WTC11 (cell line): ENCODE measurements at regions not wholly inside any gene's neighbourhood (a gene's known extent, or its start where the extent isn't known, plus 50 kb on each side); places are given as distances from the start of the nearest gene placed in this dataset.

Experiments
- ATAC-seq: fragments of 200-7000 bp; cut with Tn5 transposase; 2 replicates; pipeline ENCODE4 v1.10.0; 2021; ENCODE audit warnings: mild to moderate bottlenecking, moderate library complexity
- CTCF ChIA-PET: fragments of 300-600 bp; sonication (Branson Sonifier 250); formaldehyde crosslinking; loops from one replicate; lab custom pipeline; 2021; ENCODE audit warnings: antibody characterized with exemption; lab: Charles Lee
- POLR2A ChIA-PET: fragments of 350-600 bp; sonication (Branson Sonifier 250); formaldehyde crosslinking; loops from one replicate; lab custom pipeline; 2021; ENCODE audit warnings: antibody characterized with exemption; lab: Charles Lee
- DNase-seq: peaks from one replicate; pipeline ENCODE4 v3.0.0; 2021; ENCODE audit warnings: low spot score
- H3K27ac Mint-ChIP-seq: 2 replicates; pipeline ENCODE4 v1.8.0; 2021; ENCODE audit warnings: mixed read lengths
- H3K27me3 Mint-ChIP-seq: 2 replicates; pipeline ENCODE4 v1.8.0; 2021; ENCODE audit warnings: low read depth, mild to moderate bottlenecking, moderate library complexity, mixed read lengths
- H3K36me3 Mint-ChIP-seq: 2 replicates; pipeline ENCODE4 v1.8.0; 2021; ENCODE audit warnings: mixed read lengths
- H3K4me1 Mint-ChIP-seq: 2 replicates; pipeline ENCODE4 v1.8.0; 2022; ENCODE audit warnings: mixed read lengths
- H3K4me3 Mint-ChIP-seq: 2 replicates; pipeline ENCODE4 v1.8.0; 2021; ENCODE audit warnings: mild to moderate bottlenecking, moderate library complexity, mixed read lengths
- H3K9me3 Mint-ChIP-seq: 2 replicates; pipeline ENCODE4 v1.8.0; 2021; ENCODE audit warnings: mixed read lengths
- ATF1 ChIP-seq: sonication (generic); formaldehyde crosslinking; IDR thresholded peaks from 2 replicates; pipeline ENCODE4 v1.8.1; 2023; ENCODE audit warnings: mild to moderate bottlenecking, moderate library complexity, missing genetic modification reagents
- ELF4 ChIP-seq: sonication (generic); formaldehyde crosslinking; IDR thresholded peaks from 2 replicates; pipeline ENCODE4 v1.8.1; 2022; ENCODE audit warnings: low read depth, mild to moderate bottlenecking, moderate library complexity, missing genetic modification reagents
- FOXJ3 ChIP-seq: sonication (generic); formaldehyde crosslinking; IDR thresholded peaks from 2 replicates; pipeline ENCODE4 v1.9.0; 2021; ENCODE audit warnings: missing genetic modification reagents, mild to moderate bottlenecking, borderline replicate concordance
- HMGA2 ChIP-seq: fragments of 250-450 bp; sonication (Bioruptor Pico); IDR thresholded peaks from 2 replicates; pipeline ENCODE4 v1.4.0; 2021; ENCODE audit warnings: mild to moderate bottlenecking, moderate library complexity
- KAT7 ChIP-seq: sonication (generic); formaldehyde crosslinking; IDR thresholded peaks from 2 replicates; pipeline ENCODE4 v1.8.1; 2023; ENCODE audit warnings: missing genetic modification reagents, mild to moderate bottlenecking, borderline replicate concordance
- SP1 ChIP-seq: sonication (generic); formaldehyde crosslinking; conservative IDR thresholded peaks from 2 replicates; pipeline ENCODE4 v1.8.1; 2022; ENCODE audit warnings: missing genetic modification reagents
- TEAD4 ChIP-seq: sonication (generic); formaldehyde crosslinking; IDR thresholded peaks from 2 replicates; pipeline ENCODE4 v1.8.0; 2022; ENCODE audit warnings: mild to moderate bottlenecking, missing genetic modification reagents
- ZNF416 ChIP-seq: fragments of 250-450 bp; sonication (Bioruptor Pico); IDR thresholded peaks from 2 replicates; pipeline ENCODE4 v1.9.0; 2021; ENCODE audit warnings: mild to moderate bottlenecking, inconsistent platforms
- TF ChIP-seq, protein P1 (sequence below): fragments of 250-450 bp; sonication (Bioruptor Pico); IDR thresholded peaks from 2 replicates; pipeline ENCODE4 v1.9.0; 2021; ENCODE audit warnings: mild to moderate bottlenecking, borderline replicate concordance
- TF ChIP-seq, protein P2 (sequence below): sonication (generic); formaldehyde crosslinking; IDR thresholded peaks from 2 replicates; pipeline ENCODE4 v1.8.0; 2022; ENCODE audit warnings: mild to moderate bottlenecking, missing genetic modification reagents
- TF ChIP-seq, protein P3 (sequence below): sonication (generic); formaldehyde crosslinking; IDR thresholded peaks from 2 replicates; pipeline ENCODE4 v1.8.1; 2023; ENCODE audit warnings: mild to moderate bottlenecking, missing genetic modification reagents
- TF ChIP-seq, protein P4 (sequence below): sonication (generic); formaldehyde crosslinking; conservative IDR thresholded peaks from 2 replicates; pipeline ENCODE4 v1.8.1; 2023; ENCODE audit warnings: mild to moderate bottlenecking, low read depth, missing genetic modification reagents, moderate library complexity
- TF ChIP-seq, protein P5 (sequence below): sonication (generic); formaldehyde crosslinking; IDR thresholded peaks from 2 replicates; pipeline ENCODE4 v1.8.0; 2022; ENCODE audit warnings: mild to moderate bottlenecking, missing genetic modification reagents

DNA sequence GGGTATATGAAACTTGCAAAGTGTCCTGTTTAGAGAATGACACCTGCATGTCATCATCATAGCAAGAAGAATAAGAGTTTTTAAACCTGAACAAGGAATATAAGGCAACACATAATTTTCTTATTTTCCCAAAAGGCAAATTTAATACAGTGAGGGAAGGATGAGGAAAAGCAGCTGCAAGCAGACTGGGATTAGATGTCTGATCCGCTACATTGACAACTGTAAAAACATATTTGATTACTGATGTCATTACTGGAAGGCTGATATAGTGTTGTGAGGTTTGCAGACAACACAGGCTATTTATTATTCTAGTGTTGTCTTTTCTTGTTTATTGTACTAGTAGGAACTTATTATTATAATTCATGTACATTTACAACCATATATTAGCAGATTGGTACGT is 528.7 kb downstream of the ZIC1 start:
- H3K36me3 Mint-ChIP-seq: no peaks in the 10 kb centered on the region
- H3K4me1 Mint-ChIP-seq: peaks cover 71% of the 10 kb centered on the region
- DNase-seq: no peak
- POLR2A ChIA-PET: no interaction called here
- no peaks in the 10 kb centered on the region for H3K27me3 Mint-ChIP-seq
- no peak overlapping the region for H3K4me3 Mint-ChIP-seq
- ATAC-seq: no peak
- CTCF ChIA-PET: interaction anchor here (2.9 kb wide), 1 partner anchor 8 kb away, joined by 13 read pairs; no protein-coding TSS in a partner anchor
- H3K9me3 Mint-ChIP-seq: no peaks in the 10 kb centered on the region
- no peak overlapping the region for H3K27ac Mint-ChIP-seq
- TF ChIP-seq ATF1 (CRISPR knock-in tag): no peak
- TF ChIP-seq SP1: no peak
- TF ChIP-seq ZNF416 (CRISPR knock-in tag): no peak
- TF ChIP-seq, protein P1, sequence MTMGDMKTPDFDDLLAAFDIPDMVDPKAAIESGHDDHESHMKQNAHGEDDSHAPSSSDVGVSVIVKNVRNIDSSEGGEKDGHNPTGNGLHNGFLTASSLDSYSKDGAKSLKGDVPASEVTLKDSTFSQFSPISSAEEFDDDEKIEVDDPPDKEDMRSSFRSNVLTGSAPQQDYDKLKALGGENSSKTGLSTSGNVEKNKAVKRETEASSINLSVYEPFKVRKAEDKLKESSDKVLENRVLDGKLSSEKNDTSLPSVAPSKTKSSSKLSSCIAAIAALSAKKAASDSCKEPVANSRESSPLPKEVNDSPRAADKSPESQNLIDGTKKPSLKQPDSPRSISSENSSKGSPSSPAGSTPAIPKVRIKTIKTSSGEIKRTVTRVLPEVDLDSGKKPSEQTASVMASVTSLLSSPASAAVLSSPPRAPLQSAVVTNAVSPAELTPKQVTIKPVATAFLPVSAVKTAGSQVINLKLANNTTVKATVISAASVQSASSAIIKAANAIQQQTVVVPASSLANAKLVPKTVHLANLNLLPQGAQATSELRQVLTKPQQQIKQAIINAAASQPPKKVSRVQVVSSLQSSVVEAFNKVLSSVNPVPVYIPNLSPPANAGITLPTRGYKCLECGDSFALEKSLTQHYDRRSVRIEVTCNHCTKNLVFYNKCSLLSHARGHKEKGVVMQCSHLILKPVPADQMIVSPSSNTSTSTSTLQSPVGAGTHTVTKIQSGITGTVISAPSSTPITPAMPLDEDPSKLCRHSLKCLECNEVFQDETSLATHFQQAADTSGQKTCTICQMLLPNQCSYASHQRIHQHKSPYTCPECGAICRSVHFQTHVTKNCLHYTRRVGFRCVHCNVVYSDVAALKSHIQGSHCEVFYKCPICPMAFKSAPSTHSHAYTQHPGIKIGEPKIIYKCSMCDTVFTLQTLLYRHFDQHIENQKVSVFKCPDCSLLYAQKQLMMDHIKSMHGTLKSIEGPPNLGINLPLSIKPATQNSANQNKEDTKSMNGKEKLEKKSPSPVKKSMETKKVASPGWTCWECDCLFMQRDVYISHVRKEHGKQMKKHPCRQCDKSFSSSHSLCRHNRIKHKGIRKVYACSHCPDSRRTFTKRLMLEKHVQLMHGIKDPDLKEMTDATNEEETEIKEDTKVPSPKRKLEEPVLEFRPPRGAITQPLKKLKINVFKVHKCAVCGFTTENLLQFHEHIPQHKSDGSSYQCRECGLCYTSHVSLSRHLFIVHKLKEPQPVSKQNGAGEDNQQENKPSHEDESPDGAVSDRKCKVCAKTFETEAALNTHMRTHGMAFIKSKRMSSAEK (CRISPR knock-in tag): no peak
- no peak for TF ChIP-seq ELF4
- TF ChIP-seq, protein P2, sequence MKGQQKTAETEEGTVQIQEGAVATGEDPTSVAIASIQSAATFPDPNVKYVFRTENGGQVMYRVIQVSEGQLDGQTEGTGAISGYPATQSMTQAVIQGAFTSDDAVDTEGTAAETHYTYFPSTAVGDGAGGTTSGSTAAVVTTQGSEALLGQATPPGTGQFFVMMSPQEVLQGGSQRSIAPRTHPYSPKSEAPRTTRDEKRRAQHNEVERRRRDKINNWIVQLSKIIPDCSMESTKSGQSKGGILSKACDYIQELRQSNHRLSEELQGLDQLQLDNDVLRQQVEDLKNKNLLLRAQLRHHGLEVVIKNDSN (CRISPR knock-in tag): no peak
- TF ChIP-seq, all 79 proteins: peak for 0

DNA sequence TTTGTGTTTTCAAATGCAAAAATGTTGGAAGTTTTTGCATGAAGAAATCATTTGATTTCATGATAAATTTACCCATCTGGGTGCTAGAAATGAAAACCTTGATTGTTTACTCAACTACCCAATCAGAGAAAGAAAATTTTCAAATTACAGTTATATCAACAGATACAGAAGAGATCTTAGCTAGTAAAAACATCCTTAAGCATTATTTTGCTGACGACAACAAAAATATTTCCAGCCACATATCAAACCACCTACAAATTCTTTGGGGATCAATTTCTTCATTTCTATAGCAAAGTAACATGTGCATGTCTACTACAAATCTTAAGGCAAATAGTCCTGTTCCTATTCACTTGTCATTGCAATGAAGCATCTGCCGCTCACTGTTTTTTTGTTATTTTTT is 530.3 kb downstream of the ZIC1 start:
- Mint-ChIP-seq H3K36me3 (no peaks in the 10 kb centered on the region), H3K4me1 (peaks cover 64% of the 10 kb centered on the region), H3K9me3 (no peaks in the 10 kb centered on the region), H3K4me3 (no peak overlapping the region), H3K27me3 (no peaks in the 10 kb centered on the region), H3K27ac (no peak overlapping the region)
- CTCF ChIA-PET: no interaction called here
- TF ChIP-seq, protein P3, sequence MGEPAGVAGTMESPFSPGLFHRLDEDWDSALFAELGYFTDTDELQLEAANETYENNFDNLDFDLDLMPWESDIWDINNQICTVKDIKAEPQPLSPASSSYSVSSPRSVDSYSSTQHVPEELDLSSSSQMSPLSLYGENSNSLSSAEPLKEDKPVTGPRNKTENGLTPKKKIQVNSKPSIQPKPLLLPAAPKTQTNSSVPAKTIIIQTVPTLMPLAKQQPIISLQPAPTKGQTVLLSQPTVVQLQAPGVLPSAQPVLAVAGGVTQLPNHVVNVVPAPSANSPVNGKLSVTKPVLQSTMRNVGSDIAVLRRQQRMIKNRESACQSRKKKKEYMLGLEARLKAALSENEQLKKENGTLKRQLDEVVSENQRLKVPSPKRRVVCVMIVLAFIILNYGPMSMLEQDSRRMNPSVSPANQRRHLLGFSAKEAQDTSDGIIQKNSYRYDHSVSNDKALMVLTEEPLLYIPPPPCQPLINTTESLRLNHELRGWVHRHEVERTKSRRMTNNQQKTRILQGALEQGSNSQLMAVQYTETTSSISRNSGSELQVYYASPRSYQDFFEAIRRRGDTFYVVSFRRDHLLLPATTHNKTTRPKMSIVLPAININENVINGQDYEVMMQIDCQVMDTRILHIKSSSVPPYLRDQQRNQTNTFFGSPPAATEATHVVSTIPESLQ (CRISPR knock-in tag): no peak
- TF ChIP-seq HMGA2 (CRISPR knock-in tag): no peak
- TF ChIP-seq, protein P4, sequence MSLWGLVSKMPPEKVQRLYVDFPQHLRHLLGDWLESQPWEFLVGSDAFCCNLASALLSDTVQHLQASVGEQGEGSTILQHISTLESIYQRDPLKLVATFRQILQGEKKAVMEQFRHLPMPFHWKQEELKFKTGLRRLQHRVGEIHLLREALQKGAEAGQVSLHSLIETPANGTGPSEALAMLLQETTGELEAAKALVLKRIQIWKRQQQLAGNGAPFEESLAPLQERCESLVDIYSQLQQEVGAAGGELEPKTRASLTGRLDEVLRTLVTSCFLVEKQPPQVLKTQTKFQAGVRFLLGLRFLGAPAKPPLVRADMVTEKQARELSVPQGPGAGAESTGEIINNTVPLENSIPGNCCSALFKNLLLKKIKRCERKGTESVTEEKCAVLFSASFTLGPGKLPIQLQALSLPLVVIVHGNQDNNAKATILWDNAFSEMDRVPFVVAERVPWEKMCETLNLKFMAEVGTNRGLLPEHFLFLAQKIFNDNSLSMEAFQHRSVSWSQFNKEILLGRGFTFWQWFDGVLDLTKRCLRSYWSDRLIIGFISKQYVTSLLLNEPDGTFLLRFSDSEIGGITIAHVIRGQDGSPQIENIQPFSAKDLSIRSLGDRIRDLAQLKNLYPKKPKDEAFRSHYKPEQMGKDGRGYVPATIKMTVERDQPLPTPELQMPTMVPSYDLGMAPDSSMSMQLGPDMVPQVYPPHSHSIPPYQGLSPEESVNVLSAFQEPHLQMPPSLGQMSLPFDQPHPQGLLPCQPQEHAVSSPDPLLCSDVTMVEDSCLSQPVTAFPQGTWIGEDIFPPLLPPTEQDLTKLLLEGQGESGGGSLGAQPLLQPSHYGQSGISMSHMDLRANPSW: no peak
- ATAC-seq: no peak
- POLR2A ChIA-PET: interaction anchor here (0.5 kb wide), 1 partner anchor 50 kb away, joined by 3 read pairs; no protein-coding TSS in a partner anchor
- no peak for DNase-seq

DNA sequence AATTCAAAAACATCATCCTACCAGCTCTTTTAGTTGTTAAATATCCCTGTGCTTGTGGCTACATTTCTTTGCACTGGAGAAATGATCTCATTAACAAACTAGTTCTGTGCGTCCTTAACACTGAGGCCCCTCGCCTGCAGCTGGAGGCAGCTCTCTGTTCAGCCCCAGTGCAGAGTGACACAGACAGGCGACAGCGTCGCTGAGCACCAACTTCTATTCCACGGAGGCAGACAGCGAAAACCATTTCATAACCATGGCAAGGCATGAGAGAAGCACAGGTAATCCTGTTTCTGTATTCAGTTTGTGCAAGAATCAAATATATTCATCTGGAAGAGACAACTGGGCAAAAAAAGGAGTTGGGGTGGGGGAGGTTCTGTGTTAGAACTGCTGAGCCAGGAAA is 530.7 kb downstream of the ZIC1 start:
- Mint-ChIP-seq H3K4me1 (peaks cover 61% of the 10 kb centered on the region), H3K9me3 (no peaks in the 10 kb centered on the region), H3K27ac (peak overlapping the region; percentile 4; the same call in 1 of the 2 replicates), H3K36me3 (no peaks in the 10 kb centered on the region), H3K27me3 (no peaks in the 10 kb centered on the region), H3K4me3 (peak overlapping the region; percentile 49)
- TF ChIP-seq, protein P5, sequence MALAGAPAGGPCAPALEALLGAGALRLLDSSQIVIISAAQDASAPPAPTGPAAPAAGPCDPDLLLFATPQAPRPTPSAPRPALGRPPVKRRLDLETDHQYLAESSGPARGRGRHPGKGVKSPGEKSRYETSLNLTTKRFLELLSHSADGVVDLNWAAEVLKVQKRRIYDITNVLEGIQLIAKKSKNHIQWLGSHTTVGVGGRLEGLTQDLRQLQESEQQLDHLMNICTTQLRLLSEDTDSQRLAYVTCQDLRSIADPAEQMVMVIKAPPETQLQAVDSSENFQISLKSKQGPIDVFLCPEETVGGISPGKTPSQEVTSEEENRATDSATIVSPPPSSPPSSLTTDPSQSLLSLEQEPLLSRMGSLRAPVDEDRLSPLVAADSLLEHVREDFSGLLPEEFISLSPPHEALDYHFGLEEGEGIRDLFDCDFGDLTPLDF: no peak
- TF ChIP-seq TEAD4 (CRISPR knock-in tag) (no peak), FOXJ3 (CRISPR knock-in tag) (no peak), KAT7 (CRISPR knock-in tag) (no peak)
- ChIA-PET CTCF (no interaction called here), POLR2A (interaction anchor here (0.5 kb wide), 1 partner anchor 51 kb away, joined by 3 read pairs; no protein-coding TSS in a partner anchor)
- peak; percentile 69 for ATAC-seq
- no peak for DNase-seq
